WTC11 (cell line): ENCODE measurements at regions not wholly inside any gene's neighbourhood (a gene's known extent, or its start where the extent isn't known, plus 50 kb on each side); places are given as distances from the start of the nearest gene placed in this dataset.

Experiments used
- ATF3 ChIP-seq: sonication (generic); formaldehyde crosslinking; conservative IDR thresholded peaks from 2 replicates; pipeline ENCODE4 v1.8.1; 2022; ENCODE audit warnings: mild to moderate bottlenecking, missing genetic modification reagents
- CBFB ChIP-seq: sonication (generic); formaldehyde crosslinking; IDR thresholded peaks from 2 replicates; pipeline ENCODE4 v1.8.1; 2022; ENCODE audit warnings: mild to moderate bottlenecking, low read depth, missing genetic modification reagents
- EMX1 ChIP-seq: fragments of 250-450 bp; sonication (Bioruptor Pico); IDR thresholded peaks from 2 replicates; pipeline ENCODE4 v1.8.0; 2021; ENCODE audit warnings: mild to moderate bottlenecking
- JUN ChIP-seq: sonication (generic); formaldehyde crosslinking; IDR thresholded peaks from 2 replicates; pipeline ENCODE4 v1.8.0; 2023; ENCODE audit warnings: mild to moderate bottlenecking, missing genetic modification reagents
- KAT7 ChIP-seq: sonication (generic); formaldehyde crosslinking; IDR thresholded peaks from 2 replicates; pipeline ENCODE4 v1.8.1; 2023; ENCODE audit warnings: missing genetic modification reagents, mild to moderate bottlenecking, borderline replicate concordance
- NFE2L1 ChIP-seq: sonication (generic); formaldehyde crosslinking; IDR thresholded peaks from 2 replicates; pipeline ENCODE4 v1.8.1; 2023; ENCODE audit warnings: missing genetic modification reagents
- NFYB ChIP-seq: sonication (generic); formaldehyde crosslinking; conservative IDR thresholded peaks from 2 replicates; pipeline ENCODE4 v1.8.0; 2022; ENCODE audit warnings: low read depth, missing genetic modification reagents
- NR1H2 ChIP-seq: sonication (generic); formaldehyde crosslinking; IDR thresholded peaks from 2 replicates; pipeline ENCODE4 v1.9.0; 2021; ENCODE audit warnings: mild to moderate bottlenecking, moderate library complexity, missing genetic modification reagents
- PREB ChIP-seq: sonication (generic); formaldehyde crosslinking; IDR thresholded peaks from 2 replicates; pipeline ENCODE4 v1.8.1; 2022; ENCODE audit warnings: mild to moderate bottlenecking, missing genetic modification reagents, moderate library complexity, borderline replicate concordance
- TF ChIP-seq, protein P1 (sequence below): fragments of 200-600 bp; IDR thresholded peaks from 2 replicates; pipeline ENCODE4 v1.8.0; 2022; ENCODE audit warnings: antibody characterized with exemption
- TF ChIP-seq, protein P2 (sequence below): fragments of 250-450 bp; sonication (Bioruptor Pico); IDR thresholded peaks from 2 replicates; pipeline ENCODE4 v1.9.0; 2021; ENCODE audit warnings: mild to moderate bottlenecking
- TF ChIP-seq, protein P3 (sequence below): fragments of 250-450 bp; sonication (Bioruptor Pico); IDR thresholded peaks from 2 replicates; pipeline ENCODE4 v2.1.2; 2022; ENCODE audit warnings: mild to moderate bottlenecking, moderate library complexity

DNA sequence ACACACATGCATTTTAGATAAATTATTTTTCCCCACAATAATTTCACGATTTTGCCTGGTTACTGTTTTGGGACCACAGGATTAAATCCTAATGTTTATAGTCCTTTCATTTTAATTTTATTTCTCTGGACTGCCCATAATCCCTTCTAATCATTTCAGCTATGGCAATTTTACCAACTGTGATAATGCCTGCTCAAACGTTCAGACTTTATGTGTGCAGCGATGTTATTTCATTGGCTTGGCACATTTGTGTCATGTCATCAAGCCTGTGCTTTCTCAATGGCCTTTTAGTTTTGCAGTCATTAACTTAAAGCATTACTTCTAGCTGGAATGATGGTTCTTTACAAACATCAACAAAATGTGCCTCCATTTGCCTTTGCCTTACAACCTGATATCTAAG is 140.6 kb upstream of the HSF2 start:
- no peak for TF ChIP-seq EMX1 (CRISPR knock-in tag)
- TF ChIP-seq KAT7 (CRISPR knock-in tag) = no peak
- TF ChIP-seq, protein P1, sequence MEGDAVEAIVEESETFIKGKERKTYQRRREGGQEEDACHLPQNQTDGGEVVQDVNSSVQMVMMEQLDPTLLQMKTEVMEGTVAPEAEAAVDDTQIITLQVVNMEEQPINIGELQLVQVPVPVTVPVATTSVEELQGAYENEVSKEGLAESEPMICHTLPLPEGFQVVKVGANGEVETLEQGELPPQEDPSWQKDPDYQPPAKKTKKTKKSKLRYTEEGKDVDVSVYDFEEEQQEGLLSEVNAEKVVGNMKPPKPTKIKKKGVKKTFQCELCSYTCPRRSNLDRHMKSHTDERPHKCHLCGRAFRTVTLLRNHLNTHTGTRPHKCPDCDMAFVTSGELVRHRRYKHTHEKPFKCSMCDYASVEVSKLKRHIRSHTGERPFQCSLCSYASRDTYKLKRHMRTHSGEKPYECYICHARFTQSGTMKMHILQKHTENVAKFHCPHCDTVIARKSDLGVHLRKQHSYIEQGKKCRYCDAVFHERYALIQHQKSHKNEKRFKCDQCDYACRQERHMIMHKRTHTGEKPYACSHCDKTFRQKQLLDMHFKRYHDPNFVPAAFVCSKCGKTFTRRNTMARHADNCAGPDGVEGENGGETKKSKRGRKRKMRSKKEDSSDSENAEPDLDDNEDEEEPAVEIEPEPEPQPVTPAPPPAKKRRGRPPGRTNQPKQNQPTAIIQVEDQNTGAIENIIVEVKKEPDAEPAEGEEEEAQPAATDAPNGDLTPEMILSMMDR = no peak
- TF ChIP-seq NFE2L1 = no peak
- no peak for TF ChIP-seq PREB (CRISPR knock-in tag)
- no peak for TF ChIP-seq ATF3
- TF ChIP-seq, protein P2, sequence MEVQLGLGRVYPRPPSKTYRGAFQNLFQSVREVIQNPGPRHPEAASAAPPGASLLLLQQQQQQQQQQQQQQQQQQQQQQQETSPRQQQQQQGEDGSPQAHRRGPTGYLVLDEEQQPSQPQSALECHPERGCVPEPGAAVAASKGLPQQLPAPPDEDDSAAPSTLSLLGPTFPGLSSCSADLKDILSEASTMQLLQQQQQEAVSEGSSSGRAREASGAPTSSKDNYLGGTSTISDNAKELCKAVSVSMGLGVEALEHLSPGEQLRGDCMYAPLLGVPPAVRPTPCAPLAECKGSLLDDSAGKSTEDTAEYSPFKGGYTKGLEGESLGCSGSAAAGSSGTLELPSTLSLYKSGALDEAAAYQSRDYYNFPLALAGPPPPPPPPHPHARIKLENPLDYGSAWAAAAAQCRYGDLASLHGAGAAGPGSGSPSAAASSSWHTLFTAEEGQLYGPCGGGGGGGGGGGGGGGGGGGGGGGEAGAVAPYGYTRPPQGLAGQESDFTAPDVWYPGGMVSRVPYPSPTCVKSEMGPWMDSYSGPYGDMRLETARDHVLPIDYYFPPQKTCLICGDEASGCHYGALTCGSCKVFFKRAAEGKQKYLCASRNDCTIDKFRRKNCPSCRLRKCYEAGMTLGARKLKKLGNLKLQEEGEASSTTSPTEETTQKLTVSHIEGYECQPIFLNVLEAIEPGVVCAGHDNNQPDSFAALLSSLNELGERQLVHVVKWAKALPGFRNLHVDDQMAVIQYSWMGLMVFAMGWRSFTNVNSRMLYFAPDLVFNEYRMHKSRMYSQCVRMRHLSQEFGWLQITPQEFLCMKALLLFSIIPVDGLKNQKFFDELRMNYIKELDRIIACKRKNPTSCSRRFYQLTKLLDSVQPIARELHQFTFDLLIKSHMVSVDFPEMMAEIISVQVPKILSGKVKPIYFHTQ (CRISPR knock-in tag) = no peak
- no peak for TF ChIP-seq NR1H2 (CRISPR knock-in tag)
- TF ChIP-seq, protein P3, sequence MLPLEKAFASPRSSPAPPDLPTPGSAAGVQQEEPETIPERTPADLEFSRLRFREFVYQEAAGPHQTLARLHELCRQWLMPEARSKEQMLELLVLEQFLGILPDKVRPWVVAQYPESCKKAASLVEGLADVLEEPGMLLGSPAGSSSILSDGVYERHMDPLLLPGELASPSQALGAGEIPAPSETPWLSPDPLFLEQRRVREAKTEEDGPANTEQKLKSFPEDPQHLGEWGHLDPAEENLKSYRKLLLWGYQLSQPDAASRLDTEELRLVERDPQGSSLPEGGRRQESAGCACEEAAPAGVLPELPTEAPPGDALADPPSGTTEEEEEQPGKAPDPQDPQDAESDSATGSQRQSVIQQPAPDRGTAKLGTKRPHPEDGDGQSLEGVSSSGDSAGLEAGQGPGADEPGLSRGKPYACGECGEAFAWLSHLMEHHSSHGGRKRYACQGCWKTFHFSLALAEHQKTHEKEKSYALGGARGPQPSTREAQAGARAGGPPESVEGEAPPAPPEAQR (CRISPR knock-in tag) = no peak
- no peak for TF ChIP-seq JUN (CRISPR knock-in tag)
- no peak for TF ChIP-seq NFYB (CRISPR knock-in tag)
- TF ChIP-seq CBFB (CRISPR knock-in tag) = no peak
